Calu3 (cell line): ENCODE measurements at regions not wholly inside any gene's neighbourhood (a gene's known extent, or its start where the extent isn't known, plus 50 kb on each side); places are given as distances from the start of the nearest gene placed in this dataset.

Experiments
- BruUV-seq: library from RNA; stranded (reverse); fragments of 400-500 nt; replicated peaks from 2 replicates; lab custom pipeline; 2021; lab: Mats Ljungman, UMichigan
- CTCF ChIA-PET: fragments of 300-600 bp; sonication (Branson Sonifier 250); formaldehyde crosslinking; loops from one replicate; lab custom pipeline; 2022; ENCODE audit warnings: antibody characterized with exemption; lab: Charles Lee
- DNase-seq: peaks from one replicate; pipeline ENCODE4 v3.0.0; 2022
- H3K27ac Mint-ChIP-seq: one replicate; pipeline ENCODE4 v1.8.0; 2022; ENCODE audit warnings: mixed read lengths; ENCODE audit not compliant: unreplicated experiment
- H3K27me3 Mint-ChIP-seq: one replicate; pipeline ENCODE4 v1.8.0; 2022; ENCODE audit warnings: mixed read lengths; ENCODE audit not compliant: unreplicated experiment
- H3K36me3 Mint-ChIP-seq: one replicate; pipeline ENCODE4 v1.8.0; 2022; ENCODE audit warnings: mild to moderate bottlenecking, moderate library complexity, mixed read lengths; ENCODE audit not compliant: insufficient read depth, unreplicated experiment
- H3K4me1 Mint-ChIP-seq: one replicate; pipeline ENCODE4 v1.8.0; 2022; ENCODE audit warnings: mild to moderate bottlenecking, low read depth, mixed read lengths; ENCODE audit not compliant: unreplicated experiment
- H3K4me3 Mint-ChIP-seq: one replicate; pipeline ENCODE4 v1.8.0; 2022; ENCODE audit warnings: mild to moderate bottlenecking, low read depth, moderate library complexity, mixed read lengths; ENCODE audit not compliant: unreplicated experiment
- H3K9me3 Mint-ChIP-seq: one replicate; pipeline ENCODE4 v1.8.0; 2022; ENCODE audit warnings: low read depth, mixed read lengths; ENCODE audit not compliant: unreplicated experiment
- CTCF ChIP-seq: fragments of 200-600 bp; IDR thresholded peaks from one replicate; pipeline ENCODE4 v1.8.0; 2022; ENCODE audit warnings: antibody characterized with exemption; ENCODE audit not compliant: unreplicated experiment
- intact Hi-C: fragments of 100-400 bp; cut with micrococcal nuclease; formaldehyde crosslinking; loops from one replicate; pipeline ENCODE4 v1.10.0; 2022; ENCODE audit not compliant: unreplicated experiment

GRCh38 chr2:154912215-154912614, 213.7 kb downstream of the KCNJ3 start:
- intact Hi-C loops, result no loop called here
- CTCF ChIA-PET, result no interaction called here
- Mint-ChIP-seq H3K4me3 (no peak overlapping the region), H3K27me3 (no peaks in the 10 kb centered on the region), H3K36me3 (no peaks in the 10 kb centered on the region), H3K27ac (no peak overlapping the region), H3K4me1 (no peaks in the 10 kb centered on the region), H3K9me3 (no peaks in the 10 kb centered on the region)
- no peak for TF ChIP-seq CTCF
- DNase-seq, result no peak
- no TSS peak for BruUV-seq

DNA sequence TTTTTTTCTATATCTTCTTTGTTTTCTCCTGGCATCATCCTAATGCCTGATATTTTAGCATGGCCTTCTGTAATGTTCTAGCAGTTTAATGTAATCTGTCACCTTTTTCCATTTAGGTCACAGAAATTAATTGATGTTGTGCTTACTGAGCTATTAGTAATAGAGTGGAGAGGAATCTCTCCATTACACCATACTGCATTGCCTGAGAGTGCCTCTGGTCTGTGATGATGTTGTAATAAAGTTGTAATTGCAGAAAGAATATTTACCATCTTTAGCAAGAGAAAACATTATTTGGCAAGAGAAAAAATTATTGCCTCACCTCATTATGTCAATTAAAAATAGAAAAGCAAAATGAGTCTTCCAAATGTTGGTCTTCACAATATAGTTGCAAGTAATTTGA, 213.2 kb downstream of the KCNJ3 start:
- intact Hi-C loops, result no loop called here
- Mint-ChIP-seq H3K4me3 (no peak overlapping the region), H3K27ac (no peak overlapping the region), H3K9me3 (no peaks in the 10 kb centered on the region), H3K4me1 (no peaks in the 10 kb centered on the region), H3K36me3 (no peaks in the 10 kb centered on the region), H3K27me3 (no peaks in the 10 kb centered on the region)
- no TSS peak for BruUV-seq
- no peak for TF ChIP-seq CTCF
- no peak for DNase-seq
- CTCF ChIA-PET, result no interaction called here

GRCh38 chr2:154910701-154911100, 212.2 kb downstream of the KCNJ3 start:
- no peak overlapping the region for H3K4me3 Mint-ChIP-seq
- CTCF ChIA-PET, result no interaction called here
- no peak overlapping the region for H3K27ac Mint-ChIP-seq
- no peaks in the 10 kb centered on the region for H3K9me3 Mint-ChIP-seq
- BruUV-seq, result no TSS peak
- no peaks in the 10 kb centered on the region for H3K36me3 Mint-ChIP-seq
- DNase-seq, result no peak
- H3K27me3 Mint-ChIP-seq, result no peaks in the 10 kb centered on the region
- no peaks in the 10 kb centered on the region for H3K4me1 Mint-ChIP-seq
- TF ChIP-seq CTCF, result no peak
- intact Hi-C loops, result no loop called here

DNA sequence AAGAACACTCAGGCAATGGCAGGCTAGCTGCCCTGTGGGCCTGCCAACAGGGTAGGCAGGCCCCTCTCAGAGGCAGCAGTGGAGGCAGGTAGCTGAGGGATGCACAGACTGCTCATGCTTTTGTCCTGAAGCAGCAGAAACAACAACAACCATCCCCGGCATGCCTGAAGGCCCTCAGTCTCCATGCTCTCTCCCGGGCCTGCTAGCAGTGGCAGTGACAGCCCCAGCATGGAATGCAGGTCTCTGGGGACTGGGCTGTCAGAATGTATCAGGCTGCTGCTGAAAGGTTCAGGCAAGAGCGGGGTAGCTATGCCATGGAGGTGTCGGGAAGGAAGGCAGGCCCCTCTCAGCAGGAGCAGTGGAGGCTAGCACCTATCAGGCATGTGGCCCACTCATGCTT, 209.8 kb downstream of the KCNJ3 start:
- Mint-ChIP-seq H3K36me3 (no peaks in the 10 kb centered on the region), H3K27me3 (no peaks in the 10 kb centered on the region), H3K4me1 (no peaks in the 10 kb centered on the region), H3K4me3 (no peak overlapping the region), H3K9me3 (no peaks in the 10 kb centered on the region), H3K27ac (no peak overlapping the region)
- DNase-seq, result no peak
- no peak for TF ChIP-seq CTCF
- intact Hi-C loops, result no loop called here
- CTCF ChIA-PET, result no interaction called here
- no TSS peak for BruUV-seq
